DMS53 treated with DMSO at 0.1 percent for 48 hours (cell line): ENCODE measurements at regions not wholly inside any gene's neighbourhood (a gene's known extent, or its start where the extent isn't known, plus 50 kb on each side); places are given as distances from the start of the nearest gene placed in this dataset.

Experiments used
- DNase-seq: peaks from one replicate; lab custom pipeline; 2025; ENCODE audit not compliant: unreplicated experiment; lab: John Stamatoyannopoulos, UW

GRCh38 chr15:47283246-47283645 is 434.1 kb upstream of the SEMA6D start:
- DNase-seq = no peak

- DNase-seq = no peak
Measured at GRCh38 chr15:47288794-47289193, 428.5 kb upstream of the SEMA6D start.

GRCh38 chr15:47289656-47290055 is 427.6 kb upstream of the SEMA6D start:
- no peak for DNase-seq

- no peak for DNase-seq
Measured at GRCh38 chr15:47291767-47292166, 425.5 kb upstream of the SEMA6D start.

GRCh38 chr15:47292638-47293190 is 424.6 kb upstream of the SEMA6D start:
- DNase-seq = no peak

- DNase-seq = no peak
Measured at GRCh38 chr15:47293466-47294162, 423.7 kb upstream of the SEMA6D start.

GRCh38 chr15:47294765-47295259 is 422.5 kb upstream of the SEMA6D start:
- no peak for DNase-seq

GRCh38 chr15:47296881-47297280 is 420.4 kb upstream of the SEMA6D start:
- no peak for DNase-seq

- DNase-seq = no peak
Measured at GRCh38 chr15:47299846-47300434, 417.4 kb upstream of the SEMA6D start.

GRCh38 chr15:47300596-47300995 is 416.7 kb upstream of the SEMA6D start:
- no peak for DNase-seq

- DNase-seq = peak; percentile 82
Measured at GRCh38 chr15:47301481-47301880, 415.8 kb upstream of the SEMA6D start.

- DNase-seq = no peak
Measured at GRCh38 chr15:47304656-47305055, 412.6 kb upstream of the SEMA6D start.

GRCh38 chr15:47312161-47312560 is 405.1 kb upstream of the SEMA6D start:
- DNase-seq = no peak

GRCh38 chr15:47326410-47327333 is 390.6 kb upstream of the SEMA6D start:
- DNase-seq = no peak

GRCh38 chr15:47331829-47332393 is 385.4 kb upstream of the SEMA6D start:
- DNase-seq = peak; percentile 44

- DNase-seq = no peak
Measured at GRCh38 chr15:47332481-47332880, 384.8 kb upstream of the SEMA6D start.

- no peak for DNase-seq
Measured at GRCh38 chr15:47333734-47334133, 383.6 kb upstream of the SEMA6D start.

GRCh38 chr15:47334805-47335535 is 382.3 kb upstream of the SEMA6D start:
- DNase-seq = no peak

GRCh38 chr15:47337106-47337505 is 380.2 kb upstream of the SEMA6D start:
- no peak for DNase-seq

- DNase-seq = no peak
Measured at GRCh38 chr15:47337836-47338235, 379.5 kb upstream of the SEMA6D start.
